ENCODE measurements at regions not wholly inside any gene's neighbourhood (a gene's known extent, or its start where the extent isn't known, plus 50 kb on each side); places are given as distances from the start of the nearest gene placed in this dataset.

- DNase-seq = no peak
Observed at GRCh38 chrX:108795240-108795639, 58.9 kb upstream of the IRS4 start.
